ENCODE measurements at regions not wholly inside any gene's neighbourhood (a gene's known extent, or its start where the extent isn't known, plus 50 kb on each side); places are given as distances from the start of the nearest gene placed in this dataset.

DNA sequence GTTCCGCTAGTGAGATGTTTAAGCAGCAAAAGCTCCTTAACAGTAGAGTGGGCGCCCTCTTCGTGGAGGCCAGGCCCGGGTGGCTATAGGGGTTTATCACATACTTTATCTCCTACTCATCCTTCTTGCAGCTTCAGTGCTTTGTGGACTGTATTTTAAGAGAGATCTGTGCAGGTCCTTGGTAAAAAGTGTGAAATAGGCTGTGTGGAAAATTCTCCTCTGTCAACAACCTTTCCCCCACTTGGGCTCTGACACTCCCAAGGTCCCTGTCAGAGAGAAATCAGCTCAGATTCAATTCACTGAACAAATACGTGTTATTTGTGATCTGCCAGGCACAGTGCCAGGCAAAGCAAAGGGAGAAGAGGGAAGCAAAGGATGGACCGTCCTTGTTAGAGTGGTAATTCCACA is 214.3 kb upstream of the PPARGC1A start:
- dilution Hi-C loops (cut with MboI; ENCODE audit: extremely low pct_ligation_motif_present, low sequenced_read_pairs) (no loop called here), intact Hi-C loops (cut with micrococcal nuclease) (no loop called here)
- no TSS peak for BruUV-seq (replicated peaks)
- CTCF ChIA-PET = no interaction called here
- H3K9ac ChIP-seq (replicated peaks; ENCODE audit: extremely low read depth, insufficient read depth, low read length) = no peak overlapping the region
- H3K27me3 ChIP-seq (ENCODE audit: control insufficient read depth in 2 of 2, insufficient read depth in 2 of 2, low read length in 2 of 2) = no peaks in the 10 kb centered on the region
- TF ChIP-seq EZH2 (IDR thresholded peaks at IDR 0.05; ENCODE audit: borderline replicate concordance, low read depth, low read length, severe bottlenecking) = no peak
- TF ChIP-seq GATA2 (IDR thresholded peaks at IDR 0.05; ENCODE audit: insufficient read depth, insufficient read length, low read depth, low read length) = no peak
- no peak for TF ChIP-seq POLR2A (IDR thresholded peaks at IDR 0.05; ENCODE audit: low read depth, low read length)
- TF ChIP-seq, protein P1, sequence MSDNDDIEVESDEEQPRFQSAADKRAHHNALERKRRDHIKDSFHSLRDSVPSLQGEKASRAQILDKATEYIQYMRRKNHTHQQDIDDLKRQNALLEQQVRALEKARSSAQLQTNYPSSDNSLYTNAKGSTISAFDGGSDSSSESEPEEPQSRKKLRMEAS (IDR thresholded peaks at IDR 0.05; ENCODE audit: insufficient read depth, insufficient read length) = no peak
- TF ChIP-seq, protein P2, sequence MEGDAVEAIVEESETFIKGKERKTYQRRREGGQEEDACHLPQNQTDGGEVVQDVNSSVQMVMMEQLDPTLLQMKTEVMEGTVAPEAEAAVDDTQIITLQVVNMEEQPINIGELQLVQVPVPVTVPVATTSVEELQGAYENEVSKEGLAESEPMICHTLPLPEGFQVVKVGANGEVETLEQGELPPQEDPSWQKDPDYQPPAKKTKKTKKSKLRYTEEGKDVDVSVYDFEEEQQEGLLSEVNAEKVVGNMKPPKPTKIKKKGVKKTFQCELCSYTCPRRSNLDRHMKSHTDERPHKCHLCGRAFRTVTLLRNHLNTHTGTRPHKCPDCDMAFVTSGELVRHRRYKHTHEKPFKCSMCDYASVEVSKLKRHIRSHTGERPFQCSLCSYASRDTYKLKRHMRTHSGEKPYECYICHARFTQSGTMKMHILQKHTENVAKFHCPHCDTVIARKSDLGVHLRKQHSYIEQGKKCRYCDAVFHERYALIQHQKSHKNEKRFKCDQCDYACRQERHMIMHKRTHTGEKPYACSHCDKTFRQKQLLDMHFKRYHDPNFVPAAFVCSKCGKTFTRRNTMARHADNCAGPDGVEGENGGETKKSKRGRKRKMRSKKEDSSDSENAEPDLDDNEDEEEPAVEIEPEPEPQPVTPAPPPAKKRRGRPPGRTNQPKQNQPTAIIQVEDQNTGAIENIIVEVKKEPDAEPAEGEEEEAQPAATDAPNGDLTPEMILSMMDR (IDR thresholded peaks at IDR 0.05; ENCODE audit: extremely low read depth in 1 of 2, insufficient read depth in 1 of 2, low read depth in 1 of 2, low read length in 2 of 2) = no peak
- no peak for TF ChIP-seq POLR2AphosphoS5 (IDR thresholded peaks at IDR 0.05; ENCODE audit: insufficient read depth, low read depth, low read length)
- no peak for TF ChIP-seq JUN (IDR thresholded peaks at IDR 0.05; ENCODE audit: borderline replicate concordance, insufficient read depth, insufficient read length, low read depth)
- TF ChIP-seq MYC (IDR thresholded peaks at IDR 0.05; ENCODE audit: low read depth, low read length) = no peak
- FAIRE-seq (no peak), DNase-seq (ENCODE audit: low read depth, low spot score) (no peak)
- no peak overlapping the region for H3K4me3 ChIP-seq (replicated peaks in 1 of 3; ENCODE audit: insufficient read depth in 1 of 3, low read depth in 1 of 3, low read length in 3 of 3)
- H3K79me2 ChIP-seq (ENCODE audit: control insufficient read depth, insufficient read depth, low read length) = no peaks in the 10 kb centered on the region
- H4K20me1 ChIP-seq (replicated peaks; ENCODE audit: control insufficient read depth, extremely low read depth, insufficient read depth, low read length) = no peaks in the 10 kb centered on the region
- POLR2A ChIA-PET = no interaction called here
- no peaks in the 10 kb centered on the region for H3K4me1 ChIP-seq (ENCODE audit: control insufficient read depth, extremely low read depth, insufficient read depth, low read length)
- no peaks in the 10 kb centered on the region for H3K9me1 ChIP-seq (replicated peaks; ENCODE audit: control insufficient read depth, extremely low read depth, insufficient read depth, low read length)
- H3K27ac ChIP-seq (ENCODE audit: insufficient read depth, low read depth, low read length) = no peak overlapping the region
- peaks cover 3% of the 10 kb centered on the region for H3K9me3 ChIP-seq (replicated peaks; ENCODE audit: control insufficient read depth, insufficient read depth, low read length)
- H2AFZ ChIP-seq (ENCODE audit: low read depth, low read length) = no peak overlapping the region
- H3K4me2 ChIP-seq (ENCODE audit: insufficient read depth, low read length) = no peak overlapping the region
- no peaks in the 10 kb centered on the region for H3K36me3 ChIP-seq (ENCODE audit: control insufficient read depth in 2 of 2, extremely low read depth in 1 of 2, insufficient read depth in 2 of 2, low read length in 2 of 2)

All from endothelial cell of umbilical vein (primary cell).